Panc1 (cell line): ENCODE measurements at regions not wholly inside any gene's neighbourhood (a gene's known extent, or its start where the extent isn't known, plus 50 kb on each side); places are given as distances from the start of the nearest gene placed in this dataset.

Experiments
- ATAC-seq: fragments of 200-7000 bp; cut with Tn5 transposase; 2 replicates; pipeline ENCODE4 v1.9.1; 2020; ENCODE audit warnings: mild to moderate bottlenecking, moderate library complexity
- BruUV-seq: library from RNA; stranded (reverse); fragments of 400-500 nt; replicated peaks from 2 replicates; lab custom pipeline; 2021; lab: Mats Ljungman, UMichigan
- CTCF ChIA-PET: fragments of 300-600 bp; sonication (Branson Sonifier 250); formaldehyde crosslinking; loops from one replicate; lab custom pipeline; 2022; ENCODE audit warnings: antibody characterized with exemption; lab: Charles Lee
- POLR2A ChIA-PET: fragments of 300-600 bp; sonication (Branson Sonifier 250); formaldehyde crosslinking; loops from one replicate; lab custom pipeline; 2022; ENCODE audit warnings: antibody characterized with exemption; lab: Charles Lee
- DNase-seq: peaks from one replicate; pipeline ENCODE4 v3.0.0-alpha.2; 2010; ENCODE audit warnings: low read depth, low spot score
- H3K27ac ChIP-seq: 2 replicates; pipeline ENCODE4 v1.5.1; 2011; ENCODE audit warnings: mild to moderate bottlenecking, low read length, inconsistent platforms
- H3K27me3 ChIP-seq: fragments of 200-500 bp; sonication (Bioruptor generic); 2 replicates; pipeline ENCODE4 v1.6.0; 2014; ENCODE audit warnings: low read length, inconsistent platforms; ENCODE audit not compliant: control insufficient read depth, insufficient read depth
- H3K36me3 ChIP-seq: fragments of 200-500 bp; sonication (Bioruptor generic); 2 replicates; pipeline ENCODE4 v1.5.1; 2014; ENCODE audit warnings: inconsistent platforms, mild to moderate bottlenecking, low read length, moderate library complexity; ENCODE audit not compliant: control insufficient read depth, insufficient read depth
- H3K4me1 ChIP-seq: 2 replicates; pipeline ENCODE4 v1.5.1; 2011; ENCODE audit warnings: inconsistent platforms, mild to moderate bottlenecking, low read length, moderate library complexity; ENCODE audit not compliant: control insufficient read depth, insufficient read depth
- H3K4me3 ChIP-seq, 2 experiments: 2 replicates each; pipeline ENCODE4 v1.5.1; 2011 to 2012; ENCODE audit warnings: low read depth in 2 of 2, low read length in 2 of 2, mild to moderate bottlenecking in 2 of 2, inconsistent platforms in 1 of 2, moderate library complexity in 1 of 2
- H3K9me3 ChIP-seq: fragments of 200-500 bp; sonication (Bioruptor generic); 2 replicates; pipeline ENCODE4 v1.5.1; 2014; ENCODE audit warnings: low read depth, mild to moderate bottlenecking, inconsistent platforms, low read length, moderate library complexity; ENCODE audit not compliant: control insufficient read depth, insufficient read depth
- POLR2AphosphoS5 ChIP-seq: IDR thresholded peaks from 2 replicates; pipeline ENCODE4 v1.6.1; 2012; ENCODE audit warnings: mild to moderate bottlenecking, low read depth, low read length, moderate library complexity
- SIN3A ChIP-seq: IDR thresholded peaks from 2 replicates; pipeline ENCODE4 v1.6.1; 2012; ENCODE audit warnings: low read depth, mild to moderate bottlenecking, low read length, moderate library complexity, borderline replicate concordance; ENCODE audit not compliant: insufficient read depth
- TCF7L2 ChIP-seq: IDR thresholded peaks from 2 replicates; pipeline ENCODE4 v1.6.1; 2011; ENCODE audit warnings: mild to moderate bottlenecking, low read depth, low read length, inconsistent platforms
- in situ Hi-C: cut with HindIII; loops from 2 replicates; pipeline ENCODE4 v1.10.0; 2016; ENCODE audit warnings: low sequenced_read_pairs, low pct_unique_long_range_greater_than_20kb
- intact Hi-C: fragments of 100-400 bp; cut with micrococcal nuclease; formaldehyde crosslinking; loops from one replicate; pipeline ENCODE4 v1.10.0; 2022; ENCODE audit not compliant: unreplicated experiment
- TF ChIP-seq, protein P1 (sequence below): fragments of 450-650 bp; IDR thresholded peaks from 2 replicates; pipeline ENCODE4 v1.5.1; 2017; ENCODE audit warnings: mild to moderate bottlenecking
- TF ChIP-seq, protein P2 (sequence below), 2 experiments: IDR thresholded peaks; 2 replicates each; pipeline ENCODE4 v1.6.1; 2011 to 2012; ENCODE audit warnings: low read depth in 2 of 2, control low read depth in 1 of 2, low read length in 1 of 2, mild to moderate bottlenecking in 1 of 2, moderate library complexity in 1 of 2; ENCODE audit not compliant: insufficient read depth in 1 of 2

DNA sequence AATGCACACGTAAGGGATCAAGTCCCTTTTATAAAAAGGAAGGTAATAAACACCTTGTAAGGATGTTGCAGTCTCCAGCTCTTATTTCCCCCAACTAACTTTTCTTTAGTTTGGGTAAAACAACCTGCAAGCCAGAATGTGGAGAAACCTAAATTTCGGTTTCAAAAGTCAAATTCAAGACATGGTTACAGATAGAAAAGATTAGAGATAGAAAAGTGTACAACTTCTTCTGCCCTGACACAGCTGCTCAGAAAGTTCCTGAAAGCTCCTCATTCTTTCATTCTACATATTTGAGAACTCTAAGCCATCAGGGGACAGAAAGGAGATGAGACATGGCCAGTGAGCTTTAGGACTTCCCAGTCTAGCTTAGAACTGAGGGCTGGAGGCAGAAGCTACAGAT is 574.9 kb downstream of the DIPK2A start:
- ChIA-PET POLR2A (no interaction called here), CTCF (no interaction called here)
- Histone ChIP-seq H3K27ac (no peak overlapping the region), H3K27me3 (no peaks in the 10 kb centered on the region), H3K9me3 (no peaks in the 10 kb centered on the region), H3K4me1 (no peaks in the 10 kb centered on the region), H3K4me3 (no peak overlapping the region), H3K36me3 (no peaks in the 10 kb centered on the region)
- no TSS peak for BruUV-seq
- intact Hi-C loops = no loop called here
- ATAC-seq (no peak), DNase-seq (no peak)
- in situ Hi-C loops = no loop called here
- TF ChIP-seq SIN3A (no peak), TCF7L2 (no peak)
- TF ChIP-seq, protein P1, sequence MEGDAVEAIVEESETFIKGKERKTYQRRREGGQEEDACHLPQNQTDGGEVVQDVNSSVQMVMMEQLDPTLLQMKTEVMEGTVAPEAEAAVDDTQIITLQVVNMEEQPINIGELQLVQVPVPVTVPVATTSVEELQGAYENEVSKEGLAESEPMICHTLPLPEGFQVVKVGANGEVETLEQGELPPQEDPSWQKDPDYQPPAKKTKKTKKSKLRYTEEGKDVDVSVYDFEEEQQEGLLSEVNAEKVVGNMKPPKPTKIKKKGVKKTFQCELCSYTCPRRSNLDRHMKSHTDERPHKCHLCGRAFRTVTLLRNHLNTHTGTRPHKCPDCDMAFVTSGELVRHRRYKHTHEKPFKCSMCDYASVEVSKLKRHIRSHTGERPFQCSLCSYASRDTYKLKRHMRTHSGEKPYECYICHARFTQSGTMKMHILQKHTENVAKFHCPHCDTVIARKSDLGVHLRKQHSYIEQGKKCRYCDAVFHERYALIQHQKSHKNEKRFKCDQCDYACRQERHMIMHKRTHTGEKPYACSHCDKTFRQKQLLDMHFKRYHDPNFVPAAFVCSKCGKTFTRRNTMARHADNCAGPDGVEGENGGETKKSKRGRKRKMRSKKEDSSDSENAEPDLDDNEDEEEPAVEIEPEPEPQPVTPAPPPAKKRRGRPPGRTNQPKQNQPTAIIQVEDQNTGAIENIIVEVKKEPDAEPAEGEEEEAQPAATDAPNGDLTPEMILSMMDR = no peak
- TF ChIP-seq, protein P2, sequence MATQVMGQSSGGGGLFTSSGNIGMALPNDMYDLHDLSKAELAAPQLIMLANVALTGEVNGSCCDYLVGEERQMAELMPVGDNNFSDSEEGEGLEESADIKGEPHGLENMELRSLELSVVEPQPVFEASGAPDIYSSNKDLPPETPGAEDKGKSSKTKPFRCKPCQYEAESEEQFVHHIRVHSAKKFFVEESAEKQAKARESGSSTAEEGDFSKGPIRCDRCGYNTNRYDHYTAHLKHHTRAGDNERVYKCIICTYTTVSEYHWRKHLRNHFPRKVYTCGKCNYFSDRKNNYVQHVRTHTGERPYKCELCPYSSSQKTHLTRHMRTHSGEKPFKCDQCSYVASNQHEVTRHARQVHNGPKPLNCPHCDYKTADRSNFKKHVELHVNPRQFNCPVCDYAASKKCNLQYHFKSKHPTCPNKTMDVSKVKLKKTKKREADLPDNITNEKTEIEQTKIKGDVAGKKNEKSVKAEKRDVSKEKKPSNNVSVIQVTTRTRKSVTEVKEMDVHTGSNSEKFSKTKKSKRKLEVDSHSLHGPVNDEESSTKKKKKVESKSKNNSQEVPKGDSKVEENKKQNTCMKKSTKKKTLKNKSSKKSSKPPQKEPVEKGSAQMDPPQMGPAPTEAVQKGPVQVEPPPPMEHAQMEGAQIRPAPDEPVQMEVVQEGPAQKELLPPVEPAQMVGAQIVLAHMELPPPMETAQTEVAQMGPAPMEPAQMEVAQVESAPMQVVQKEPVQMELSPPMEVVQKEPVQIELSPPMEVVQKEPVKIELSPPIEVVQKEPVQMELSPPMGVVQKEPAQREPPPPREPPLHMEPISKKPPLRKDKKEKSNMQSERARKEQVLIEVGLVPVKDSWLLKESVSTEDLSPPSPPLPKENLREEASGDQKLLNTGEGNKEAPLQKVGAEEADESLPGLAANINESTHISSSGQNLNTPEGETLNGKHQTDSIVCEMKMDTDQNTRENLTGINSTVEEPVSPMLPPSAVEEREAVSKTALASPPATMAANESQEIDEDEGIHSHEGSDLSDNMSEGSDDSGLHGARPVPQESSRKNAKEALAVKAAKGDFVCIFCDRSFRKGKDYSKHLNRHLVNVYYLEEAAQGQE (IDR thresholded peaks at IDR 0.05; ENCODE audit: insufficient read depth in 1 of 2, low read depth in 2 of 2, low read length in 1 of 2) = no peak

DNA sequence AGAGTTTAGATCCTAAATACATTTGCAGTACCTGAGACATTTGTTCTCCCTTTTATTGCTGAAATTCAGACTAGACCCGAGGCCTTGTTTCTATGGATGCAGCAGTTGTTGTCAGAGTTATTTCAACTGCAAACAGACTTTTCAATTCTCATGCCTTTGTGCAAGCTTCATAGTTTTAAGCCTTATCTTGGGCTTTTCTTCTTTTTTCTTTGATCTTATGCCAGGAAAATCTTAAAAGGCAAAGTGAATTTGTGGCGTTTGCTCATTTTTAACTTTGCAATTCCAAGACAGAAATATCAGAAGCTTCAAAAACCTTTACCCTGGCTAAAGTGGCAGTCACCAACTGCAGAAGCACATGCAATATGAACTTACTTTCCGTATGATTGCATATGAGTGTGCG is 576.7 kb downstream of the DIPK2A start:
- H3K36me3 ChIP-seq = no peaks in the 10 kb centered on the region
- POLR2A ChIA-PET = no interaction called here
- CTCF ChIA-PET = no interaction called here
- intact Hi-C loops (no loop called here), in situ Hi-C loops (no loop called here)
- H3K27me3 ChIP-seq = no peaks in the 10 kb centered on the region
- no peak overlapping the region for H3K27ac ChIP-seq
- ATAC-seq (no peak), DNase-seq (no peak)
- H3K4me3 ChIP-seq = no peak overlapping the region
- H3K9me3 ChIP-seq = no peaks in the 10 kb centered on the region
- H3K4me1 ChIP-seq = no peaks in the 10 kb centered on the region
- TF ChIP-seq, protein P1 = no peak
- TF ChIP-seq, protein P2 (IDR thresholded peaks at IDR 0.05; ENCODE audit: insufficient read depth in 1 of 2, low read depth in 2 of 2, low read length in 1 of 2) = no peak
- no peak for TF ChIP-seq POLR2AphosphoS5
- TF ChIP-seq SIN3A = no peak
- TF ChIP-seq TCF7L2 = no peak
- no TSS peak for BruUV-seq
